GM12865 (cell line): ENCODE measurements at regions not wholly inside any gene's neighbourhood (a gene's known extent, or its start where the extent isn't known, plus 50 kb on each side); places are given as distances from the start of the nearest gene placed in this dataset.
"Not testable (repeated sequence)": the region's sequence is repeated elsewhere in the genome, so short reads cannot be mapped to it uniquely, and the experiment has no call there.

ENCODE experiments used
- DNase-seq: peaks from one replicate; pipeline ENCODE4 v3.0.0; 2010; ENCODE audit warnings: low read depth
- H3K4me3 ChIP-seq: 2 replicates; pipeline ENCODE4 v1.5.1; 2011; ENCODE audit warnings: mild to moderate bottlenecking, low read depth, low read length, control low read depth
- TF ChIP-seq, protein P1 (sequence below): IDR thresholded peaks from 2 replicates; pipeline ENCODE4 v1.5.1; 2011; ENCODE audit warnings: low read length, control low read depth, low read depth, inconsistent platforms; ENCODE audit not compliant: insufficient read depth; ENCODE audit errors: missing control alignments

- TF ChIP-seq, protein P1, sequence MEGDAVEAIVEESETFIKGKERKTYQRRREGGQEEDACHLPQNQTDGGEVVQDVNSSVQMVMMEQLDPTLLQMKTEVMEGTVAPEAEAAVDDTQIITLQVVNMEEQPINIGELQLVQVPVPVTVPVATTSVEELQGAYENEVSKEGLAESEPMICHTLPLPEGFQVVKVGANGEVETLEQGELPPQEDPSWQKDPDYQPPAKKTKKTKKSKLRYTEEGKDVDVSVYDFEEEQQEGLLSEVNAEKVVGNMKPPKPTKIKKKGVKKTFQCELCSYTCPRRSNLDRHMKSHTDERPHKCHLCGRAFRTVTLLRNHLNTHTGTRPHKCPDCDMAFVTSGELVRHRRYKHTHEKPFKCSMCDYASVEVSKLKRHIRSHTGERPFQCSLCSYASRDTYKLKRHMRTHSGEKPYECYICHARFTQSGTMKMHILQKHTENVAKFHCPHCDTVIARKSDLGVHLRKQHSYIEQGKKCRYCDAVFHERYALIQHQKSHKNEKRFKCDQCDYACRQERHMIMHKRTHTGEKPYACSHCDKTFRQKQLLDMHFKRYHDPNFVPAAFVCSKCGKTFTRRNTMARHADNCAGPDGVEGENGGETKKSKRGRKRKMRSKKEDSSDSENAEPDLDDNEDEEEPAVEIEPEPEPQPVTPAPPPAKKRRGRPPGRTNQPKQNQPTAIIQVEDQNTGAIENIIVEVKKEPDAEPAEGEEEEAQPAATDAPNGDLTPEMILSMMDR: no peak
- no peak for DNase-seq
- no peak overlapping the region for H3K4me3 ChIP-seq
These were observed 603.9 kb downstream of the TRHDE start for GRCh38 chr12:72876092-72876491.

- TF ChIP-seq, protein P1: no peak
- no peak for DNase-seq
- H3K4me3 ChIP-seq: no peak overlapping the region
These were observed 616.5 kb downstream of the TRHDE start for GRCh38 chr12:72888693-72889092.

DNA sequence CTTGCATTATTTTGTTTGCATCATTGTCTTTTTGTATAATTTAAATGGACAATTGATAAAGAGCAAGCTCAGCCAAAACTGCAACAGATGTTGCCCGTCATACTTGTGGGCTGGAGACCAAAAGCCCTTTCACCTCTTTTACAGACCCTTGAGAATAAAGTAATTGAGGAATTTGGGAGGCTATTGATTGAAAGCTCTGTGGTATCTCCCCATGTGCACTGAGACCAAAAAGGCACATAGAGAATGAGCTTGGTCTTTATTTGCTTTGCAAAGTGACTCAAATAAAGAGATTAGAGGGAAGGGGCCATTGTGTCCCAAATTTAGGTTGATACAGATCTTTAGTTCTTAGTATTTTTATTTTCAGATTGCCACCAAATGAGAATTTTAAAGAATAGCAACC lies 617.6 kb downstream of the TRHDE start:
- TF ChIP-seq, protein P1: no peak
- H3K4me3 ChIP-seq: no peak overlapping the region
- DNase-seq: no peak

GRCh38 chr12:72901685-72902084 lies 629.5 kb downstream of the TRHDE start:
- no peak overlapping the region for H3K4me3 ChIP-seq
- DNase-seq: no peak
- TF ChIP-seq, protein P1: no peak

- no peak for DNase-seq
- TF ChIP-seq, protein P1: no peak
These were observed 653.5 kb downstream of the TRHDE start for GRCh38 chr12:72925716-72926115.

DNA sequence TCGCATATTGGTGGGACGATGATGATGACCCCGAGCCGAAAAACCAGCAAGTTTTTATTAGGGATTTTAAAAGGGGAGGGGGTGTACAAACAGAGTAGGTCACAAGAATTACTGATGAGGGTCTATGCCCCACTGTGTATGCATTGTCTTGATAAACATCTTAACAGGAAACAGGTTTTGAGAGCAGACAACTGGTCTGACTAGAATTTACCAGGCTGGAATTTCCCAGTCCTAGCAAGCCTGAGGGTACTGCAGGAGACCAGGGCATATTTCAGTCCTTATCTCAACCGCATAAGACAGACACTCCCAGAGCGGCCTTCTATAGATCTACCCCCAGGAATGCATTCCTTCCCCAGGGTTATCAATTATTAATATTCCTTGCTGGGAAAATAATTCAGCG lies 659.7 kb downstream of the TRHDE start:
- DNase-seq, H3K4me3 ChIP-seq: not testable (repeated sequence)

More at GRCh38 chr12:72925716-72926115, 653.5 kb downstream of the TRHDE start:
- H3K4me3 ChIP-seq: no peak overlapping the region

- no peak for DNase-seq
- TF ChIP-seq, protein P1: no peak
- H3K4me3 ChIP-seq: no peak overlapping the region
These were observed 665.3 kb downstream of the TRHDE start for GRCh38 chr12:72937486-72937885.
